B cell (primary cell): ENCODE measurements at regions not wholly inside any gene's neighbourhood (a gene's known extent, or its start where the extent isn't known, plus 50 kb on each side); places are given as distances from the start of the nearest gene placed in this dataset.

ENCODE experiments used
- EZH2 ChIP-seq: IDR thresholded peaks from 2 replicates; pipeline ENCODE4 v1.6.1; 2012; ENCODE audit warnings: borderline replicate concordance, low read depth, mild to moderate bottlenecking, moderate library complexity, low read length; ENCODE audit not compliant: insufficient read depth, poor library complexity, severe bottlenecking
- TF ChIP-seq, protein P1 (sequence below): fragments of 200-600 bp; IDR thresholded peaks from one replicate; pipeline ENCODE4 v1.8.0; 2022; ENCODE audit warnings: antibody characterized with exemption, mild to moderate bottlenecking

DNA sequence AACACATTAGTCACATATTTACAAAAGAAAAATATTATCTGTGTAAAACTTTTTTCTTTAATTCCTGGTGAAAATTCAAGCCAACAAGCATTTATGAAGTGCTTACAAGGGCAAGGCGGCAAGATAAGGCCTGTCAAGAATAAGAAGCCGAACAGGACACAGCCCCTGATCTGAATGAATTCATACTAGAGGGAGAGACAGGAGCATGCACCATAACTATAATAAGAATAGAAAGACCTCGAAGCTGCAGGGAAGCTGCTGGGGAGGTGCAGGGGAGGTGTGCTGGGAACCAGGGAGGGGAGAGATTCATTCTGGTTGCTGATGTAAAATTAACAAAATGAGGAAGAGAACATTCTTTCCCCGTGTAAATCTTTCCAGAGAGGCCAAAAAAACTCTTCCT, 60.5 kb upstream of the TARDBP start:
- TF ChIP-seq, protein P1, sequence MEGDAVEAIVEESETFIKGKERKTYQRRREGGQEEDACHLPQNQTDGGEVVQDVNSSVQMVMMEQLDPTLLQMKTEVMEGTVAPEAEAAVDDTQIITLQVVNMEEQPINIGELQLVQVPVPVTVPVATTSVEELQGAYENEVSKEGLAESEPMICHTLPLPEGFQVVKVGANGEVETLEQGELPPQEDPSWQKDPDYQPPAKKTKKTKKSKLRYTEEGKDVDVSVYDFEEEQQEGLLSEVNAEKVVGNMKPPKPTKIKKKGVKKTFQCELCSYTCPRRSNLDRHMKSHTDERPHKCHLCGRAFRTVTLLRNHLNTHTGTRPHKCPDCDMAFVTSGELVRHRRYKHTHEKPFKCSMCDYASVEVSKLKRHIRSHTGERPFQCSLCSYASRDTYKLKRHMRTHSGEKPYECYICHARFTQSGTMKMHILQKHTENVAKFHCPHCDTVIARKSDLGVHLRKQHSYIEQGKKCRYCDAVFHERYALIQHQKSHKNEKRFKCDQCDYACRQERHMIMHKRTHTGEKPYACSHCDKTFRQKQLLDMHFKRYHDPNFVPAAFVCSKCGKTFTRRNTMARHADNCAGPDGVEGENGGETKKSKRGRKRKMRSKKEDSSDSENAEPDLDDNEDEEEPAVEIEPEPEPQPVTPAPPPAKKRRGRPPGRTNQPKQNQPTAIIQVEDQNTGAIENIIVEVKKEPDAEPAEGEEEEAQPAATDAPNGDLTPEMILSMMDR: no peak
- no peak for TF ChIP-seq EZH2
